Fibroblast of skin of left biceps (primary cell): ENCODE measurements at regions not wholly inside any gene's neighbourhood (a gene's known extent, or its start where the extent isn't known, plus 50 kb on each side); places are given as distances from the start of the nearest gene placed in this dataset.

Experiments used
- DNase-seq, 2 experiments: peaks; one replicate each; pipeline ENCODE4 v3.0.0-alpha.2; 2013; ENCODE audit warnings: low read depth in 2 of 2

- DNase-seq, result no peak
Observed at GRCh38 chr11:111095327-111095726, 150.2 kb upstream of the POU2AF2 start.

- DNase-seq, result no peak
Observed at GRCh38 chr11:111093061-111093460, 152.5 kb upstream of the POU2AF2 start.

- no peak for DNase-seq
Observed at GRCh38 chr11:111091321-111091938, 154.1 kb upstream of the POU2AF2 start.

- DNase-seq, result no peak
Observed at GRCh38 chr11:111089759-111090158, 155.8 kb upstream of the POU2AF2 start.

GRCh38 chr11:111088847-111089355, 156.6 kb upstream of the POU2AF2 start:
- no peak for DNase-seq

- DNase-seq, result no peak
Observed at GRCh38 chr11:111086058-111086457, 159.5 kb upstream of the POU2AF2 start.

- DNase-seq, result no peak
Observed at GRCh38 chr11:111082664-111083063, 162.9 kb upstream of the POU2AF2 start.

- DNase-seq, result no peak
Observed at GRCh38 chr11:111081021-111081511, 164.5 kb upstream of the POU2AF2 start.

- DNase-seq, result no peak
Observed at GRCh38 chr11:111077530-111078322, 167.8 kb upstream of the POU2AF2 start.

- no peak for DNase-seq
Observed at GRCh38 chr11:111069066-111069465, 176.5 kb upstream of the POU2AF2 start.

GRCh38 chr11:111067994-111068393, 177.5 kb upstream of the POU2AF2 start:
- no peak for DNase-seq

- no peak for DNase-seq
Observed at GRCh38 chr11:111066846-111067245, 178.7 kb upstream of the POU2AF2 start.

GRCh38 chr11:111063726-111064517, 181.6 kb upstream of the POU2AF2 start:
- no peak for DNase-seq

- no peak for DNase-seq
Observed at GRCh38 chr11:111062420-111062819, 183.1 kb upstream of the POU2AF2 start.

- DNase-seq, result no peak
Observed at GRCh38 chr11:111059726-111060125, 185.8 kb upstream of the POU2AF2 start.

- DNase-seq, result no peak
Observed at GRCh38 chr11:111049131-111049530, 196.4 kb upstream of the POU2AF2 start.

GRCh38 chr11:111047374-111047773, 198.2 kb upstream of the POU2AF2 start:
- DNase-seq, result no peak

- no peak for DNase-seq
Observed at GRCh38 chr11:111046291-111046690, 199.2 kb upstream of the POU2AF2 start.

- DNase-seq, result no peak
Observed at GRCh38 chr11:111045874-111046273, 199.7 kb upstream of the POU2AF2 start.

- DNase-seq, result no peak
Observed at GRCh38 chr11:111045407-111045803, 200.1 kb upstream of the POU2AF2 start.

GRCh38 chr11:111044751-111045406, 200.6 kb upstream of the POU2AF2 start:
- DNase-seq, result no peak

GRCh38 chr11:111039982-111040381, 205.5 kb upstream of the POU2AF2 start:
- no peak for DNase-seq
